Body of pancreas (tissue), 4 donors: ENCODE measurements at regions not wholly inside any gene's neighbourhood (a gene's known extent, or its start where the extent isn't known, plus 50 kb on each side); places are given as distances from the start of the nearest gene placed in this dataset.

Experiments used
- POLR2A ChIP-seq, 3 donors: fragments of 450-650 bp; IDR thresholded peaks; one replicate each; pipeline ENCODE4 v1.6.1; 2016; ENCODE audit warnings: antibody characterized with exemption in 3 of 3, mild to moderate bottlenecking in 2 of 3
- TF ChIP-seq, protein P1 (sequence below), 7 experiments: fragments of 450-650 bp in 4 of 7; fragments of 200-600 bp in 3 of 7; sonication (generic) in 3 of 7; IDR thresholded peaks; one replicate each; pipeline ENCODE4 v1.5.1; 2016 to 2019; ENCODE audit warnings: antibody characterized with exemption in 7 of 7

DNA sequence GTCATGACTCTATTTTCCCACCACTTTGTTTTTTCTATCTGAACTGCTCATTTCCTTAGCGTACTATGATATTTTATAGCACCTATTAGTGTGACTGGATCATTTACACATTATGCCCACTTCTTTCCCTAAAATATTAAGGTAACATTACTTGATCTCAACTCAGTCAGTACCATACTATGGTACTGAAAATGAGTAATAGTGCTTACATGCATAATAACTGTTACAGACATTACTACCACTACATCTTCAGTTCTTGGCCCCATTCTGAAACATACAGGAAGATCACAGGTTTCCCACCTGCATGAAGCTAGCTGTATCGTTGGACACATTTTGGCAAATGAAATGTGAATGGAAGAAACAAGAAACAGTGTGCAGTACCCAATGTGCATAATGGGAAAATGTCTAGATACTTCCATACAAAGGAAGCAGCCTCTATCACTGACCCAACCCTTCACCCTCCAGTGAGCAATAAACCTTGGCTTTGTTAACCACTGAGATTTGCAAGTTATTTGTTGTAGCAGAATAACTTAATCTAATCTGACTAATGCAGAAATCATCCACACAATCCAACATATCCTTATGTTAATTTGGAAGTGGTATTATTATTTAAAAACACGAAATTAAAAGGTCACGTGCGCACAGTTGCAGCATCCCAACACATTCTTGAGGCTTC is 108.6 kb upstream of the DOK5 start:
- TF ChIP-seq, protein P1, sequence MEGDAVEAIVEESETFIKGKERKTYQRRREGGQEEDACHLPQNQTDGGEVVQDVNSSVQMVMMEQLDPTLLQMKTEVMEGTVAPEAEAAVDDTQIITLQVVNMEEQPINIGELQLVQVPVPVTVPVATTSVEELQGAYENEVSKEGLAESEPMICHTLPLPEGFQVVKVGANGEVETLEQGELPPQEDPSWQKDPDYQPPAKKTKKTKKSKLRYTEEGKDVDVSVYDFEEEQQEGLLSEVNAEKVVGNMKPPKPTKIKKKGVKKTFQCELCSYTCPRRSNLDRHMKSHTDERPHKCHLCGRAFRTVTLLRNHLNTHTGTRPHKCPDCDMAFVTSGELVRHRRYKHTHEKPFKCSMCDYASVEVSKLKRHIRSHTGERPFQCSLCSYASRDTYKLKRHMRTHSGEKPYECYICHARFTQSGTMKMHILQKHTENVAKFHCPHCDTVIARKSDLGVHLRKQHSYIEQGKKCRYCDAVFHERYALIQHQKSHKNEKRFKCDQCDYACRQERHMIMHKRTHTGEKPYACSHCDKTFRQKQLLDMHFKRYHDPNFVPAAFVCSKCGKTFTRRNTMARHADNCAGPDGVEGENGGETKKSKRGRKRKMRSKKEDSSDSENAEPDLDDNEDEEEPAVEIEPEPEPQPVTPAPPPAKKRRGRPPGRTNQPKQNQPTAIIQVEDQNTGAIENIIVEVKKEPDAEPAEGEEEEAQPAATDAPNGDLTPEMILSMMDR (IDR thresholded peaks at IDR 0.05), result no peak
- no peak for TF ChIP-seq POLR2A (IDR thresholded peaks at IDR 0.05)
